Stimulated activated naive B cell treated with anti-CD40 and anti-IgM and Interleukin-4, amounts not matched to agents 10 μg/mL and 1 μg/mL and 100 μg/mL, for 72 hours (primary cell): ENCODE measurements at regions not wholly inside any gene's neighbourhood (a gene's known extent, or its start where the extent isn't known, plus 50 kb on each side); places are given as distances from the start of the nearest gene placed in this dataset.
"Not testable (repeated sequence)": the region's sequence is repeated elsewhere in the genome, so short reads cannot be mapped to it uniquely, and the experiment has no call there.

Source experiments
- ATAC-seq, 2 donors: fragments of 150-1000 bp; cut with Tn5 transposase; replicated peaks; 2 replicates each; pipeline ENCODE4 v1.10.0; 2021; ENCODE audit warnings: moderate library complexity in 1 of 2
- DNase-seq: peaks from one replicate; pipeline ENCODE4 v3.0.0; 2021
- H3K27ac Mint-ChIP-seq: one replicate; pipeline ENCODE4 v1.8.0; 2022; ENCODE audit warnings: mild to moderate bottlenecking, mixed read lengths
- H3K27me3 Mint-ChIP-seq, 2 donors: one replicate each; pipeline ENCODE4 v1.8.0; 2022; ENCODE audit warnings: mixed read lengths in 2 of 2
- H3K36me3 Mint-ChIP-seq, 2 donors: one replicate each; pipeline ENCODE4 v1.8.0; 2022; ENCODE audit warnings: mixed read lengths in 2 of 2, mild to moderate bottlenecking in 1 of 2
- H3K4me1 Mint-ChIP-seq, 2 donors: one replicate each; pipeline ENCODE4 v1.8.0; 2022; ENCODE audit warnings: mixed read lengths in 2 of 2, mild to moderate bottlenecking in 1 of 2
- H3K4me3 Mint-ChIP-seq, 2 donors: one replicate each; pipeline ENCODE4 v1.8.0; 2022; ENCODE audit warnings: mild to moderate bottlenecking in 2 of 2, mixed read lengths in 2 of 2, moderate library complexity in 1 of 2
- H3K9me3 Mint-ChIP-seq, 2 donors: one replicate each; pipeline ENCODE4 v1.8.0; 2022; ENCODE audit warnings: mixed read lengths in 2 of 2, mild to moderate bottlenecking in 1 of 2

- no peaks in the 10 kb centered on the region for H3K27me3 Mint-ChIP-seq
- H3K36me3 Mint-ChIP-seq, result no peaks in the 10 kb centered on the region
- no peak overlapping the region for H3K4me3 Mint-ChIP-seq
- no peak overlapping the region for H3K27ac Mint-ChIP-seq
- ATAC-seq, result no peak
- H3K9me3 Mint-ChIP-seq, result no peaks in the 10 kb centered on the region
- DNase-seq, result no peak
- H3K4me1 Mint-ChIP-seq, result no peaks in the 10 kb centered on the region
Observed at GRCh38 chr1:99062192-99062591, 57.5 kb upstream of the PLPPR5 start.

GRCh38 chr1:99069146-99069545 lies 64.5 kb upstream of the PLPPR5 start:
- Mint-ChIP-seq H3K9me3 (no peaks in the 10 kb centered on the region), H3K4me1 (no peaks in the 10 kb centered on the region), H3K27me3 (no peaks in the 10 kb centered on the region), H3K4me3 (no peak overlapping the region), H3K27ac (no peak overlapping the region), H3K36me3 (no peaks in the 10 kb centered on the region)
- DNase-seq, result no peak
- no peak for ATAC-seq

DNA sequence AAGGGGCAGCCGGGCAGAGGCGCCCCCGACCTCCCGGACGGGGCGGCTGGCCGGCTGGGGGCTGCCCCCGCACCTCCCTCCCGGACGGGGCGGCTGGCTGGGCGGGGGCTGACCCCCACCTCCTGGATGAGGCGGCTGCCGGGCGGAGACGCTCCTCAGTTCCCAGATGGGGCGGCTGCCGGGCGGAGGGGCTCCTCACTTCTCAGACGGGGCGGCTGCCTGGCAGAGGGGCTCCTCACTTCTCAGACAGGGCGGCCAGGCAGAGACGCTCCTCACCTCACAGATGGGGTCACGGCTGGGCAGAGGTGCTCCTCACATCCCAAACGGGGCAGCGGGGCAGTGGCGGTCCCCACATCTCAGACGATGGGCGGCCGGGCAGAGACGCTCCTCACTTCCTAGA lies 73.9 kb upstream of the PLPPR5 start:
- not testable (repeated sequence) for H3K4me3 Mint-ChIP-seq, H3K9me3 Mint-ChIP-seq, DNase-seq, H3K27me3 Mint-ChIP-seq, H3K4me1 Mint-ChIP-seq, ATAC-seq, H3K36me3 Mint-ChIP-seq, H3K27ac Mint-ChIP-seq

DNA sequence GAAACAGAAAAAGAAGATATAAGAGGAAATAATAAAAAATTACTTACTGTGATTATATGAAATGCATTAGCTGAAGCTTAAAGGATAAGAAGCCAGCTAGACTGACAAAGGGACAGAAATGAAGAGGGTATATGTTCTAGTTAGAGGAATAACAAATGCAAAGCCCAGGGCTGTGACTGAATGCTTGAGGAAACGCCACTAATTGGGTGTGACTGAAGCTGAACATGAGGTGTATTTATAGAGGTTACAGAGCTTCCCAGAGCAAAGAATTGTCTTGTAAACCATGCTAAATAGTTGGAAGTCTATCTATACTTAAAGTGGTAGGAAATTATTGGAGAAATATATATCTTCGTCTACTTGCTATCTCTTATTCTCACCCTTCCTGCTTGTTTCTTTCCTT lies 77.7 kb upstream of the PLPPR5 start:
- peaks cover 2 to 6% of the 10 kb centered on the region in 2 donors for H3K4me1 Mint-ChIP-seq
- H3K27me3 Mint-ChIP-seq, result no peaks in the 10 kb centered on the region
- no peak for DNase-seq
- no peak for ATAC-seq
- H3K9me3 Mint-ChIP-seq, result peaks cover 0 to 1% of the 10 kb centered on the region in 2 donors
- no peak overlapping the region for H3K27ac Mint-ChIP-seq
- no peak overlapping the region for H3K4me3 Mint-ChIP-seq
- no peaks in the 10 kb centered on the region for H3K36me3 Mint-ChIP-seq

- ATAC-seq (no peak), DNase-seq (no peak)
- Mint-ChIP-seq H3K4me3 (no peak overlapping the region), H3K9me3 (peaks cover 3 to 4% of the 10 kb centered on the region in 2 donors), H3K27me3 (no peaks in the 10 kb centered on the region), H3K4me1 (peaks cover 2 to 6% of the 10 kb centered on the region in 2 donors), H3K27ac (no peak overlapping the region), H3K36me3 (no peaks in the 10 kb centered on the region)
Observed at GRCh38 chr1:99083338-99083737, 78.7 kb upstream of the PLPPR5 start.

GRCh38 chr1:99084562-99084961 lies 79.9 kb upstream of the PLPPR5 start:
- H3K27ac Mint-ChIP-seq, result no peak overlapping the region
- H3K4me1 Mint-ChIP-seq, result peaks cover 2 to 6% of the 10 kb centered on the region in 2 donors
- DNase-seq, result no peak
- H3K36me3 Mint-ChIP-seq, result no peaks in the 10 kb centered on the region
- peaks cover 4 to 6% of the 10 kb centered on the region in 2 donors for H3K9me3 Mint-ChIP-seq
- no peaks in the 10 kb centered on the region for H3K27me3 Mint-ChIP-seq
- H3K4me3 Mint-ChIP-seq, result no peak overlapping the region
- ATAC-seq, result no peak

- peaks cover 2 to 6% of the 10 kb centered on the region in 2 donors for H3K4me1 Mint-ChIP-seq
- ATAC-seq, result no peak
- no peaks in the 10 kb centered on the region for H3K27me3 Mint-ChIP-seq
Observed at GRCh38 chr1:99086057-99086456, 81.4 kb upstream of the PLPPR5 start.

DNA sequence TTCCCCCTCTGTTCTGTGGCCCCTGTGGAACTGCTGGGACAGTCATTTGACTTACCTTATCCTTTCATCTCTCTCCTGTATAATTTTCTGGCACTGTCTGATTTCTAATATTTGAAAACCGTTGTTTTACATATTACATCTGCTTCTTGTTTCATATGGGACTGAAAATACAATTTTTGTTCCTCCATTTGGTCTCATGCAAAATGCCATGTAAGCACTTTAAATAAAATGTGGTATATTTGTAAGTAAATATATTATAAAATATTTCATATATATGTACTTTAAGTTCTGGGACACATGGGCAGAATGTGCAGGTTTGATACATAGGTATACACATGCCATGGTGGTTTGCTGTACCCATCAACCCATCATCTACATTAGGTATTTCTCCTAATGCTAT lies 93.9 kb upstream of the PLPPR5 start:
- Mint-ChIP-seq H3K4me1 (no peaks in the 10 kb centered on the region), H3K27ac (no peak overlapping the region), H3K4me3 (no peak overlapping the region), H3K27me3 (no peaks in the 10 kb centered on the region), H3K9me3 (peaks cover 14 to 22% of the 10 kb centered on the region in 2 donors), H3K36me3 (no peaks in the 10 kb centered on the region)
- DNase-seq, result no peak
- no peak for ATAC-seq

More at GRCh38 chr1:99086057-99086456, 81.4 kb upstream of the PLPPR5 start:
- H3K27ac Mint-ChIP-seq, result no peak overlapping the region
- DNase-seq, result no peak
- peaks cover 4 to 6% of the 10 kb centered on the region in 2 donors for H3K9me3 Mint-ChIP-seq
- no peak overlapping the region for H3K4me3 Mint-ChIP-seq
- H3K36me3 Mint-ChIP-seq, result no peaks in the 10 kb centered on the region

- Mint-ChIP-seq H3K36me3 (no peaks in the 10 kb centered on the region), H3K9me3 (peaks cover 0 to 3% of the 10 kb centered on the region in 2 donors), H3K4me3 (no peak overlapping the region), H3K4me1 (no peaks in the 10 kb centered on the region), H3K27me3 (no peaks in the 10 kb centered on the region), H3K27ac (no peak overlapping the region)
- ATAC-seq, result no peak
- DNase-seq, result no peak
Observed at GRCh38 chr1:99106274-99106673, 101.6 kb upstream of the PLPPR5 start.

DNA sequence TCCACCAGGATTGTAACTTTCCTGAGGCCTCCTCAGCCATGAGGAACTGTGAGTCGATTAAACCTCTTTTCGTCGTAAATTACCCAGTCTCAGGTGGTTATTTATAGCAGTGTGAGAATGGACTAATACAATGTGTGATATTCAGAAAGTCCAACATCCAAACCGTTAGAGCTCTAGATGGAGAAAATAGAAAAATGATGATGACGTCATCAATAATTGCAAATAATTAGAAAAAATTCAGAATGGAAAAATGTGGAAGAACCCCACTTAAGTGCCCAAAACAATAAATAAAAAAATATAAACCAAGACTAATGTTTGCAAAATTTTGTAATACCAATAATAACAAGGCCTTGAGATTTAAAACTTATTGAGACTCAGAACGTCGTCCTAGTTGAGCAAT lies 103.0 kb upstream of the PLPPR5 start:
- Mint-ChIP-seq H3K36me3 (no peaks in the 10 kb centered on the region), H3K27ac (no peak overlapping the region), H3K9me3 (peaks cover 0 to 2% of the 10 kb centered on the region in 2 donors), H3K4me3 (no peak overlapping the region), H3K4me1 (no peaks in the 10 kb centered on the region), H3K27me3 (no peaks in the 10 kb centered on the region)
- ATAC-seq, result no peak
- DNase-seq, result no peak

DNA sequence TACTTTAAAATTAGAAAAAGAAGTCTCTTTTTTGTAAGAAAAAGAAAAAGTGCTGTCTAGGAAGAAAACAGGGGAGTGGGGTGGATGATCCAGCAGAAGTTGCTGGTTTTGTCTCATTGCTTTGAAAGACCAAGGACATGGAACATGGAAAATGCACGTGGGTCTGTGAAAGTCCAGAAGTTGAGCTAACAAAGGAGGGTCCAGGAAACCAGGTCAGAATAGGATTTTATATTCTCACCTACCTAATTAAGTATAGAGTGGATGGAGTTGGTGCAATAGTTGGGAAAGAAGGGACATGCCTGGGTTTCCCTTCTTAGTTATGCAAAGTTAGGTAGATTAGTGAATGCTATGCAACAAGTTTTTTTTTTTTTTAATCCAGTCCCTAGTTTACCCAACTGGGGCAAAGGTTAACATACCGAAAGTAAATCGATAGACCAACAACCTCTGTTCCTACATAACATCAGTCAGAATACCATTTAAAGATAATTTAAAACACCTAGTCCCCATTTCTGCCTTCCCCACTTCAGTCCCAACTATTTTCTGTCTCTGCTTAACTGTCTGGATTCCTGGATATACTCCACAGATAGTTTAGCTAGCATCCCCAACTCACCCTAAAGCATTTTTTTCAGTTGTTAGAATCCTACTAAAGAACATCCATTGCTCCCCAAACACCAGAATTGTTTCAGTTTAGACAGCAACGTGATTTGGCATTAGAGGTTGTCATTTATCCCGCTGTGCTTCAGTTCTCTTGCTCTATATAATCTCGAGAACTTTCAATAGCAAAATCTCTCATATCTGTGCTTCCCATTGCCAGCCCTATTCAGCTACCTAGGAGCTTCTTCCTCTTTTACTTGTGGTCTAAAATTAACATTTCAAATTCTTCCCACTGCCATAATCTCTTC lies 105.7 kb upstream of the PLPPR5 start:
- Mint-ChIP-seq H3K27me3 (no peaks in the 10 kb centered on the region), H3K27ac (no peak overlapping the region), H3K4me1 (no peaks in the 10 kb centered on the region), H3K36me3 (no peaks in the 10 kb centered on the region), H3K9me3 (peaks cover 4 to 5% of the 10 kb centered on the region in 2 donors), H3K4me3 (no peak overlapping the region)
- ATAC-seq (no peak), DNase-seq (no peak)

DNA sequence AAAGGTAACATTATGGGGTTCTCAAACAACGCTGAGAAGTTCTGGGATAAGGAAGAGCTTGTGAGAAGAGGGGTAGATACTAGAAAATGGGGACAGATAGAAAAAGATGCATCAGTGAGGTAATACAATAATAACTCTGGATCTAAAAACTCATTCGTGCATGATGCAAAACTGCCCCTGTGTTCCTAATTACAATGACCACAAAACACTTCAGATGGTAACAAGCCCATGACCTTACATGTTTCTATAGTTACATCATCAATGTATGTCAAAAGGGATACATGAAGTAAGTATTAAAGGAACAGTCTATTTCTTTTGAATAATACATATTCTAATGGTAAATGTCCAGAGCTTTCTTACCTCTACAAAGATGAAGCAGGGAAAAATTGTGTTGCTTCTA lies 110.6 kb upstream of the PLPPR5 start:
- DNase-seq, result no peak
- no peaks in the 10 kb centered on the region for H3K27me3 Mint-ChIP-seq
- no peak overlapping the region for H3K4me3 Mint-ChIP-seq
- H3K36me3 Mint-ChIP-seq, result no peaks in the 10 kb centered on the region
- H3K27ac Mint-ChIP-seq, result no peak overlapping the region
- ATAC-seq, result no peak
- peaks cover 4% of the 10 kb centered on the region in 2 donors for H3K9me3 Mint-ChIP-seq
- no peaks in the 10 kb centered on the region for H3K4me1 Mint-ChIP-seq

DNA sequence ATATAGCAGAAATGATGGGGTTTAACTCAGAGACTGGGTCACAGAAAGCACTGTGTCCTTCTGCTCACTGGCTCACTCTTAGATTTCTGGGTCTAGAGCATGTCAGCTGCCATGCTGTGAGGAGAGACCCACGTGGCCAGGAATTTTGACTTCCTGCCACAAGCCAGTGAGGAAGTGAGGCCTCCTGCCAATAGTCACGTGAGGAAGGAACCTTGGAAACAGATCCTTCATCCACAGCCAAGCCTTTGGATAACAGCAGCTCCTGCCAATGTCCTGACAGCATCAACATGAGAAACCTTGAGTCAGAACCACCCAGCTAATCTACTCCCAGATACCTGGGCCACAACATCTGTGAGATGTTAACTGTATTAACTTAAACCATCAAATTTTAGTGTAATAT lies 114.5 kb upstream of the PLPPR5 start:
- no peak overlapping the region for H3K4me3 Mint-ChIP-seq
- H3K36me3 Mint-ChIP-seq, result no peaks in the 10 kb centered on the region
- H3K27ac Mint-ChIP-seq, result no peak overlapping the region
- H3K4me1 Mint-ChIP-seq, result no peaks in the 10 kb centered on the region
- ATAC-seq (no peak), DNase-seq (no peak)
- no peaks in the 10 kb centered on the region for H3K27me3 Mint-ChIP-seq
- peaks cover 1 to 4% of the 10 kb centered on the region in 2 donors for H3K9me3 Mint-ChIP-seq

DNA sequence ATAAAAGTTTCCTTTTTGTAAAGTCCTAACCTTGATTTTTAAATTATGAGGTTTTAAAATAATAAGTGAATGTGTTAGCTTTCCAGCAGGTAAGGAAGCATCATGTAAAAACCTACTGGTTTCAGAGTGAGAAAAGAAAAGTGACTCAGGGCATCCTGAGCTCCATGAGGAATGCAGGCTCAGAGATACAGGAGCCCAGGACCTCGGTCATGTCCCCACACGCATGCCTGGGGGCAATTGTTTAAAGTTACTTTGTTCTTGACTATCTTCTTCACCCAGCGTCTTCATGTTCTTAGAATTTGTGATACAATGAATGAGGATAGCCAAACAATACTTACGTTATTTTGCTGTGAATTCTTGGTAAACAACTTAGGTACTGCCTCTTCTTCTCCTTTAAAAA lies 117.4 kb upstream of the PLPPR5 start:
- ATAC-seq, result no peak
- Mint-ChIP-seq H3K36me3 (no peaks in the 10 kb centered on the region), H3K27ac (no peak overlapping the region), H3K9me3 (peaks cover 0 to 3% of the 10 kb centered on the region in 2 donors), H3K4me3 (no peak overlapping the region), H3K27me3 (no peaks in the 10 kb centered on the region), H3K4me1 (no peaks in the 10 kb centered on the region)
- DNase-seq, result no peak

DNA sequence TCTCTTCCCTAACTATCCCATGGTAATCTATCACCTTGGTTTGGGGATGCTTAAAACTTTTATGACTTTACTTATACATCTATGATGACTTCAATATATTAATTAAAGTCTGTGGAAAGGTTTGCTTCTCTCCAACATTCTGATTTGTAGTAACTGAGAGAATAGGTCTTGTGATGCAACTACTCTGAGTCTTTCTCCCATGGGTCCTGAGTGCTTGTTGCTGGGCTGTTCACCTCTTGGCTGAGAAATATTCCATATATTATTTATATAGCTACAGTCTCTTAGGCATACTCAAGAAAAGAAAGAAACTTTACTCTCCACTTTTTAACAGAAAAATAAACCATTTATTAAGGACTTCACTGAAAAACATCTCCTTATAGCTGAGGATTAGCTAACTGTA lies 119.3 kb upstream of the PLPPR5 start:
- no peaks in the 10 kb centered on the region for H3K27me3 Mint-ChIP-seq
- H3K9me3 Mint-ChIP-seq, result peaks cover 5 to 7% of the 10 kb centered on the region in 2 donors
- H3K4me1 Mint-ChIP-seq, result no peaks in the 10 kb centered on the region
- DNase-seq (no peak), ATAC-seq (no peak)
- no peaks in the 10 kb centered on the region for H3K36me3 Mint-ChIP-seq
- no peak overlapping the region for H3K27ac Mint-ChIP-seq
- no peak overlapping the region for H3K4me3 Mint-ChIP-seq
